ENCODE measurements at regions not wholly inside any gene's neighbourhood (a gene's known extent, or its start where the extent isn't known, plus 50 kb on each side); places are given as distances from the start of the nearest gene placed in this dataset.

- TF ChIP-seq, protein P1, sequence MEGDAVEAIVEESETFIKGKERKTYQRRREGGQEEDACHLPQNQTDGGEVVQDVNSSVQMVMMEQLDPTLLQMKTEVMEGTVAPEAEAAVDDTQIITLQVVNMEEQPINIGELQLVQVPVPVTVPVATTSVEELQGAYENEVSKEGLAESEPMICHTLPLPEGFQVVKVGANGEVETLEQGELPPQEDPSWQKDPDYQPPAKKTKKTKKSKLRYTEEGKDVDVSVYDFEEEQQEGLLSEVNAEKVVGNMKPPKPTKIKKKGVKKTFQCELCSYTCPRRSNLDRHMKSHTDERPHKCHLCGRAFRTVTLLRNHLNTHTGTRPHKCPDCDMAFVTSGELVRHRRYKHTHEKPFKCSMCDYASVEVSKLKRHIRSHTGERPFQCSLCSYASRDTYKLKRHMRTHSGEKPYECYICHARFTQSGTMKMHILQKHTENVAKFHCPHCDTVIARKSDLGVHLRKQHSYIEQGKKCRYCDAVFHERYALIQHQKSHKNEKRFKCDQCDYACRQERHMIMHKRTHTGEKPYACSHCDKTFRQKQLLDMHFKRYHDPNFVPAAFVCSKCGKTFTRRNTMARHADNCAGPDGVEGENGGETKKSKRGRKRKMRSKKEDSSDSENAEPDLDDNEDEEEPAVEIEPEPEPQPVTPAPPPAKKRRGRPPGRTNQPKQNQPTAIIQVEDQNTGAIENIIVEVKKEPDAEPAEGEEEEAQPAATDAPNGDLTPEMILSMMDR (conservative IDR thresholded peaks at IDR 0.05) = no peak
- TF ChIP-seq EZH2 (IDR thresholded peaks at IDR 0.05; ENCODE audit: low read depth) = no peak
Observed at GRCh38 chr11:45470151-45470793, 184.1 kb upstream of the SYT13 start.

Data from PC-9 (cell line).